ENCODE measurements at regions not wholly inside any gene's neighbourhood (a gene's known extent, or its start where the extent isn't known, plus 50 kb on each side); places are given as distances from the start of the nearest gene placed in this dataset.

GRCh38 chr2:111676291-111676822, 207.6 kb downstream of the ANAPC1 start:
- TF ChIP-seq CTCF (IDR thresholded peaks at IDR 0.05) = no peak
- TF ChIP-seq POLR2A (IDR thresholded peaks at IDR 0.05) = no peak

Data from Peyer's patch (tissue), 4 donors.